SK-N-SH (cell line): ENCODE measurements at regions not wholly inside any gene's neighbourhood (a gene's known extent, or its start where the extent isn't known, plus 50 kb on each side); places are given as distances from the start of the nearest gene placed in this dataset.

Source experiments
- CTCF ChIA-PET: fragments of 300-600, 350-600 bp; formaldehyde crosslinking; extraction: SDS; loops from one replicate; lab custom pipeline; 2021; lab: Yijun Ruan, JAX
- POLR2A ChIA-PET: fragments of 350-600 bp; sonication (Branson Sonifier 250); formaldehyde crosslinking; extraction: SDS; loops from one replicate; lab custom pipeline; 2020; ENCODE audit warnings: antibody characterized with exemption, inconsistent platforms; lab: Yijun Ruan, JAX
- DNase-seq: peaks from one replicate; pipeline ENCODE4 v3.0.0; 2012
- H2AFZ ChIP-seq: fragments of 200-600 bp; sonication (generic); 2 replicates; pipeline ENCODE4 v1.8.1; 2016; ENCODE audit warnings: antibody characterized with exemption, mild to moderate bottlenecking, low read depth
- H3F3A ChIP-seq: fragments of 200-600 bp; sonication (generic); replicated peaks from 2 replicates; pipeline ENCODE3; 2016; ENCODE audit warnings: antibody characterized with exemption, mild to moderate bottlenecking; ENCODE audit not compliant: insufficient read depth
- H3K27ac ChIP-seq, 2 experiments: fragments of 200-500 bp in 1 of 2; fragments of 200-600 bp in 1 of 2; sonication (Bioruptor generic) in 1 of 2; sonication (generic), shearing (Covaris generic) in 1 of 2; 2 replicates each; pipeline versions ENCODE4 v1.5.1 to v1.6.1; 2014 to 2016; ENCODE audit warnings: low read depth in 2 of 2, inconsistent platforms in 1 of 2, low read length in 1 of 2, mild to moderate bottlenecking in 1 of 2, mixed read lengths in 1 of 2
- H3K27me3 ChIP-seq: fragments of 200-600 bp; sonication (generic), shearing (Covaris generic); 2 replicates; pipeline ENCODE4 v1.6.1; 2016; ENCODE audit warnings: mixed run types; ENCODE audit not compliant: insufficient read depth
- H3K36me3 ChIP-seq, 2 experiments: fragments of 200-500 bp in 1 of 2; fragments of 200-600 bp in 1 of 2; sonication (Bioruptor generic) in 1 of 2; sonication (generic) in 1 of 2; replicated peaks in 1 of 2; 2 replicates each; pipeline versions ENCODE3 to v1.5.1; 2014 to 2016; ENCODE audit warnings: low read length in 1 of 2, mild to moderate bottlenecking in 1 of 2; ENCODE audit not compliant: insufficient read depth in 2 of 2, control insufficient read depth in 1 of 2
- H3K4me1 ChIP-seq, 2 experiments: fragments of 200-500 bp in 1 of 2; fragments of 200-600 bp in 1 of 2; sonication (Bioruptor generic) in 1 of 2; sonication (generic), shearing (Covaris generic) in 1 of 2; 2 replicates each; pipeline versions ENCODE4 v1.5.1 to v1.6.1; 2014 to 2016; ENCODE audit warnings: low read depth in 1 of 2, low read length in 1 of 2, mixed run types in 1 of 2; ENCODE audit not compliant: insufficient read depth in 2 of 2, control insufficient read depth in 1 of 2
- H3K4me2 ChIP-seq: fragments of 200-600 bp; sonication (generic), shearing (Covaris generic); 2 replicates; pipeline ENCODE4 v1.6.1; 2017; ENCODE audit warnings: mixed run types
- H3K4me3 ChIP-seq, 2 experiments: fragments of 200-500 bp in 1 of 2; fragments of 200-600 bp in 1 of 2; sonication (Bioruptor generic) in 1 of 2; sonication (generic), shearing (Covaris generic) in 1 of 2; 2 replicates each; pipeline versions ENCODE4 v1.5.1 to v1.8.1; 2014 to 2016; ENCODE audit warnings: low read depth in 2 of 2, inconsistent platforms in 1 of 2, low read length in 1 of 2, mild to moderate bottlenecking in 1 of 2, mixed read lengths in 1 of 2, moderate library complexity in 1 of 2
- H3K79me2 ChIP-seq: fragments of 200-600 bp; sonication (generic); 2 replicates; pipeline ENCODE4 v1.8.1; 2017; ENCODE audit warnings: mild to moderate bottlenecking; ENCODE audit not compliant: insufficient read depth
- H3K9ac ChIP-seq: fragments of 200-600 bp; sonication (generic); 2 replicates; pipeline ENCODE4 v1.6.1; 2017; ENCODE audit warnings: mixed run types
- H3K9me2 ChIP-seq: fragments of 200-600 bp; sonication (generic); 2 replicates; pipeline ENCODE4 v1.6.1; 2017; ENCODE audit warnings: mixed run types
- H3K9me3 ChIP-seq: fragments of 200-600 bp; sonication (generic); 2 replicates; pipeline ENCODE4 v1.6.1; 2017; ENCODE audit warnings: mixed run types, mild to moderate bottlenecking, moderate library complexity
- H4K20me1 ChIP-seq: fragments of 200-600 bp; sonication (generic); 2 replicates; pipeline ENCODE4 v1.6.1; 2017; ENCODE audit warnings: mild to moderate bottlenecking, mixed run types; ENCODE audit not compliant: insufficient read depth
- CTCF ChIP-seq: fragments of 200-600 bp; sonication (generic); IDR thresholded peaks from 2 replicates; pipeline ENCODE4 v1.6.1; 2017; ENCODE audit warnings: antibody characterized with exemption, mild to moderate bottlenecking, moderate library complexity
- EP300 ChIP-seq, 2 experiments: IDR thresholded peaks; 2 replicates each; pipeline versions ENCODE4 v1.4.0 to v1.6.1; 2012; ENCODE audit warnings: borderline replicate concordance in 1 of 2, low read depth in 1 of 2, low read length in 1 of 2
- EZH2phosphoT487 ChIP-seq: fragments of 200-600 bp; sonication (generic); IDR thresholded peaks from 2 replicates; pipeline ENCODE4 v1.6.1; 2017; ENCODE audit warnings: low read depth, mixed run types, mild to moderate bottlenecking, antibody characterized with exemption, moderate library complexity, borderline replicate concordance
- FOXJ3 ChIP-seq: sonication (generic); formaldehyde crosslinking; IDR thresholded peaks from 2 replicates; pipeline ENCODE4 v1.5.1; 2020; ENCODE audit warnings: mild to moderate bottlenecking, missing genetic modification reagents
- GABPA ChIP-seq: IDR thresholded peaks from 2 replicates; pipeline ENCODE4 v1.4.0; 2012; ENCODE audit warnings: low read depth, mild to moderate bottlenecking
- IRF3 ChIP-seq: fragments of 150-350 bp; IDR thresholded peaks from 2 replicates; pipeline ENCODE4 v1.6.1; 2016; ENCODE audit warnings: mild to moderate bottlenecking, low read depth, low read length
- MXI1 ChIP-seq: IDR thresholded peaks from 2 replicates; pipeline ENCODE4 v1.6.1; 2012; ENCODE audit warnings: mild to moderate bottlenecking, low read depth, low read length, improper control_type of control experiment
- NRF1 ChIP-seq: IDR thresholded peaks from 2 replicates; pipeline ENCODE4 v1.6.1; 2012; ENCODE audit warnings: low read depth, mild to moderate bottlenecking, low read length
- PBX3 ChIP-seq: IDR thresholded peaks from 2 replicates; pipeline ENCODE4; 2012
- POLR2AphosphoS5 ChIP-seq: IDR thresholded peaks from 2 replicates; pipeline ENCODE4 v1.6.1; 2012; ENCODE audit warnings: low read depth, low read length
- RXRA ChIP-seq: IDR thresholded peaks from 2 replicates; pipeline ENCODE4 v1.4.0; 2012; ENCODE audit warnings: low read depth, mild to moderate bottlenecking, borderline replicate concordance
- SMC3 ChIP-seq: IDR thresholded peaks from 2 replicates; pipeline ENCODE4 v1.6.1; 2012; ENCODE audit warnings: low read depth, low read length, improper control_type of control experiment
- TAF1 ChIP-seq: IDR thresholded peaks from 2 replicates; pipeline ENCODE4 v1.6.1; 2012; ENCODE audit warnings: low read depth, mild to moderate bottlenecking, low read length, moderate library complexity, borderline replicate concordance
- USF1 ChIP-seq: IDR thresholded peaks from 2 replicates; pipeline ENCODE4 v1.4.0; 2012; ENCODE audit warnings: low read depth, borderline replicate concordance
- YY1 ChIP-seq: IDR thresholded peaks from 2 replicates; pipeline ENCODE4 v1.4.0; 2012; ENCODE audit warnings: low read depth, mild to moderate bottlenecking
- ZBTB33 ChIP-seq: IDR thresholded peaks from 2 replicates; pipeline ENCODE4 v1.4.0; 2012; ENCODE audit warnings: low read depth, borderline replicate concordance
- WGBS: methylation state at CpG from one replicate; pipeline ENCODE4 v1.1.6; 2017; ENCODE audit warnings: low lambda C conversion rate; 5-methylcytosine and 5-hydroxymethylcytosine counted together

GRCh38 chr12:74892057-74892633 lies 317.5 kb downstream of the KCNC2 start:
- Histone ChIP-seq H3K4me3 (no peak overlapping the region), H3F3A (peaks cover 25% of the 10 kb centered on the region)
- TF ChIP-seq POLR2AphosphoS5 (no peak), EZH2phosphoT487 (no peak), CTCF (no peak), EP300 (IDR thresholded peaks at IDR 0.05; ENCODE audit: borderline replicate concordance in 1 of 2, low read depth in 1 of 2, low read length in 1 of 2) (no peak), FOXJ3 (CRISPR knock-in tag) (no peak), YY1 (no peak), USF1 (no peak), ZBTB33 (no peak), PBX3 (no peak), NRF1 (no peak)
- TF ChIP-seq, all 33 proteins: peak for 0
- DNase-seq, result no peak
- no peak overlapping the region for H3K4me2 ChIP-seq
- 43% methylated on average over 4 of the region's 4 CpGs for WGBS
- no peaks in the 10 kb centered on the region for H3K27me3 ChIP-seq
- no peaks in the 10 kb centered on the region for H4K20me1 ChIP-seq
- no peaks in the 10 kb centered on the region for H3K9me2 ChIP-seq
- H3K79me2 ChIP-seq, result no peaks in the 10 kb centered on the region
- peak overlapping the region in 1 of 2 experiments; percentile 53; a peak in 1 of 4 replicates for H3K27ac ChIP-seq
- POLR2A ChIA-PET, result no interaction called here
- no peak overlapping the region for H3K9ac ChIP-seq
- no peaks in the 10 kb centered on the region for H3K36me3 ChIP-seq
- peaks cover 0 to 9% of the 10 kb centered on the region in 2 experiments; a peak in 3 of 4 replicates for H3K4me1 ChIP-seq
- no peak overlapping the region for H2AFZ ChIP-seq
- CTCF ChIA-PET, result interaction anchor here (1.3 kb wide), 1 partner anchor 11 kb away, joined by 3 read pairs; no protein-coding TSS in a partner anchor
- H3K9me3 ChIP-seq, result no peaks in the 10 kb centered on the region

- Histone ChIP-seq H3K9me2 (no peaks in the 10 kb centered on the region), H3K9ac (no peak overlapping the region), H3K79me2 (no peaks in the 10 kb centered on the region), H3K36me3 (no peaks in the 10 kb centered on the region), H3K4me3 (no peak overlapping the region), H3K27ac (no peak overlapping the region), H2AFZ (no peak overlapping the region), H3K4me2 (no peak overlapping the region), H3K4me1 (peaks cover 0 to 9% of the 10 kb centered on the region in 2 experiments; a peak in 3 of 4 replicates), H3K9me3 (no peaks in the 10 kb centered on the region), H3F3A (peaks cover 4% of the 10 kb centered on the region), H3K27me3 (no peaks in the 10 kb centered on the region), H4K20me1 (no peaks in the 10 kb centered on the region)
- ChIA-PET POLR2A (no interaction called here), CTCF (no interaction called here)
- DNase-seq, result no peak
- 85% methylated on average over 1 of the region's 1 CpG for WGBS
- TF ChIP-seq USF1, result no peak
- no peak for TF ChIP-seq SMC3
- no peak for TF ChIP-seq TAF1
- TF ChIP-seq IRF3, result no peak
- no peak for TF ChIP-seq GABPA
- no peak for TF ChIP-seq RXRA
- no peak for TF ChIP-seq MXI1
- TF ChIP-seq CTCF, result no peak
Observed at GRCh38 chr12:74896186-74896585, 313.5 kb downstream of the KCNC2 start.
